ENCODE measurements at regions not wholly inside any gene's neighbourhood (a gene's known extent, or its start where the extent isn't known, plus 50 kb on each side); places are given as distances from the start of the nearest gene placed in this dataset.

- Histone ChIP-seq H3K4me3 (ENCODE audit: low read depth, low read length) (no peak overlapping the region), H3K27me3 (ENCODE audit: control insufficient read depth, insufficient read depth, low read length) (peaks cover 12% of the 10 kb centered on the region), H3K36me3 (ENCODE audit: control insufficient read depth, insufficient read depth, low read length) (no peaks in the 10 kb centered on the region)
- DNase-seq (ENCODE audit: low read depth) (no peak), FAIRE-seq (no peak)
- no peak for TF ChIP-seq CTCF (IDR thresholded peaks at IDR 0.05; ENCODE audit: insufficient read depth, low read length, severe bottlenecking)
These were observed 190.8 kb downstream of the PRDM2 start for GRCh38 chr1:13890766-13891165.

GRCh38 chr1:13892198-13892597 is 192.2 kb downstream of the PRDM2 start:
- H3K36me3 ChIP-seq (ENCODE audit: control insufficient read depth, insufficient read depth, low read length), result no peaks in the 10 kb centered on the region
- H3K4me3 ChIP-seq (ENCODE audit: low read depth, low read length), result no peak overlapping the region
- DNase-seq (ENCODE audit: low read depth), result no peak
- H3K27me3 ChIP-seq (ENCODE audit: control insufficient read depth, insufficient read depth, low read length), result peaks cover 12% of the 10 kb centered on the region
- FAIRE-seq, result no peak
- no peak for TF ChIP-seq CTCF (IDR thresholded peaks at IDR 0.05; ENCODE audit: insufficient read depth, low read length, severe bottlenecking)

GRCh38 chr1:13892671-13893325 is 192.8 kb downstream of the PRDM2 start:
- no peak for TF ChIP-seq CTCF (IDR thresholded peaks at IDR 0.05; ENCODE audit: insufficient read depth, low read length, severe bottlenecking)
- no peak for FAIRE-seq
- Histone ChIP-seq H3K27me3 (ENCODE audit: control insufficient read depth, insufficient read depth, low read length) (peaks cover 12% of the 10 kb centered on the region), H3K4me3 (ENCODE audit: low read depth, low read length) (no peak overlapping the region), H3K36me3 (ENCODE audit: control insufficient read depth, insufficient read depth, low read length) (no peaks in the 10 kb centered on the region)
- no peak for DNase-seq (ENCODE audit: low read depth)

- FAIRE-seq (no peak), DNase-seq (ENCODE audit: low read depth) (no peak)
- no peaks in the 10 kb centered on the region for H3K36me3 ChIP-seq (ENCODE audit: control insufficient read depth, insufficient read depth, low read length)
- TF ChIP-seq CTCF (IDR thresholded peaks at IDR 0.05; ENCODE audit: insufficient read depth, low read length, severe bottlenecking), result no peak
- H3K27me3 ChIP-seq (ENCODE audit: control insufficient read depth, insufficient read depth, low read length), result peaks cover 12% of the 10 kb centered on the region
- H3K4me3 ChIP-seq (ENCODE audit: low read depth, low read length), result no peak overlapping the region
These were observed 193.4 kb downstream of the PRDM2 start for GRCh38 chr1:13893409-13893821.

- TF ChIP-seq CTCF (IDR thresholded peaks at IDR 0.05; ENCODE audit: insufficient read depth, low read length, severe bottlenecking), result no peak
- H3K27me3 ChIP-seq (ENCODE audit: control insufficient read depth, insufficient read depth, low read length), result peaks cover 10% of the 10 kb centered on the region
- FAIRE-seq (no peak), DNase-seq (ENCODE audit: low read depth) (no peak)
- no peak overlapping the region for H3K4me3 ChIP-seq (ENCODE audit: low read depth, low read length)
- no peaks in the 10 kb centered on the region for H3K36me3 ChIP-seq (ENCODE audit: control insufficient read depth, insufficient read depth, low read length)
These were observed 196.9 kb downstream of the PRDM2 start for GRCh38 chr1:13896932-13897331.

- Histone ChIP-seq H3K4me3 (ENCODE audit: low read depth, low read length) (no peak overlapping the region), H3K27me3 (ENCODE audit: control insufficient read depth, insufficient read depth, low read length) (peaks cover 2% of the 10 kb centered on the region), H3K36me3 (ENCODE audit: control insufficient read depth, insufficient read depth, low read length) (no peaks in the 10 kb centered on the region)
- FAIRE-seq (no peak), DNase-seq (ENCODE audit: low read depth) (no peak)
- TF ChIP-seq CTCF (IDR thresholded peaks at IDR 0.05; ENCODE audit: insufficient read depth, low read length, severe bottlenecking), result no peak
These were observed 198.4 kb downstream of the PRDM2 start for GRCh38 chr1:13898406-13898805.

All from bronchial epithelial cell (primary cell).